ENCODE measurements at regions not wholly inside any gene's neighbourhood (a gene's known extent, or its start where the extent isn't known, plus 50 kb on each side); places are given as distances from the start of the nearest gene placed in this dataset.

DNA sequence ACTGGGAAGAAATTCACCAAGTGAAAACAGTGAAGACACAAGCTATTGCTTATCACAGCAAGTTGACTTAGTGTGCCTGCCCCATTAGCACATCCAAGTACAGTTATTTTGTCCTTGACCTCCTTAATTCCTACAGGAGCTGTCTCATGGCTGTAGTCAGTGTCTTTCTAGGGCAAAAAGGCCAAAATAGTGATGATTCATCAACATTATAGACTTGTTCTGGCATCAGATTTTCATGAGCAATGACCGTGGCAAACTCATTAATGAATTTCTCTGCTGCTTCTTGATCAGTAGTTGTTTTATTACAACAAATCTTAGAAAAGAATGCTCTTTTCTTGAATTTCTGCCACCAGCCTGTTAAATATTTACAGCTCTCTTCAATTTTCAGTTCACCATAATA is 1169.3 kb upstream of the DDX18 start:
- H3K4me3 ChIP-seq (ENCODE audit: low read depth, low read length): no peak overlapping the region
- no peak for DNase-seq (ENCODE audit: low read depth)
- TF ChIP-seq, protein P1, sequence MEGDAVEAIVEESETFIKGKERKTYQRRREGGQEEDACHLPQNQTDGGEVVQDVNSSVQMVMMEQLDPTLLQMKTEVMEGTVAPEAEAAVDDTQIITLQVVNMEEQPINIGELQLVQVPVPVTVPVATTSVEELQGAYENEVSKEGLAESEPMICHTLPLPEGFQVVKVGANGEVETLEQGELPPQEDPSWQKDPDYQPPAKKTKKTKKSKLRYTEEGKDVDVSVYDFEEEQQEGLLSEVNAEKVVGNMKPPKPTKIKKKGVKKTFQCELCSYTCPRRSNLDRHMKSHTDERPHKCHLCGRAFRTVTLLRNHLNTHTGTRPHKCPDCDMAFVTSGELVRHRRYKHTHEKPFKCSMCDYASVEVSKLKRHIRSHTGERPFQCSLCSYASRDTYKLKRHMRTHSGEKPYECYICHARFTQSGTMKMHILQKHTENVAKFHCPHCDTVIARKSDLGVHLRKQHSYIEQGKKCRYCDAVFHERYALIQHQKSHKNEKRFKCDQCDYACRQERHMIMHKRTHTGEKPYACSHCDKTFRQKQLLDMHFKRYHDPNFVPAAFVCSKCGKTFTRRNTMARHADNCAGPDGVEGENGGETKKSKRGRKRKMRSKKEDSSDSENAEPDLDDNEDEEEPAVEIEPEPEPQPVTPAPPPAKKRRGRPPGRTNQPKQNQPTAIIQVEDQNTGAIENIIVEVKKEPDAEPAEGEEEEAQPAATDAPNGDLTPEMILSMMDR (IDR thresholded peaks at IDR 0.05; ENCODE audit: insufficient read depth, low read length): no peak

DNA sequence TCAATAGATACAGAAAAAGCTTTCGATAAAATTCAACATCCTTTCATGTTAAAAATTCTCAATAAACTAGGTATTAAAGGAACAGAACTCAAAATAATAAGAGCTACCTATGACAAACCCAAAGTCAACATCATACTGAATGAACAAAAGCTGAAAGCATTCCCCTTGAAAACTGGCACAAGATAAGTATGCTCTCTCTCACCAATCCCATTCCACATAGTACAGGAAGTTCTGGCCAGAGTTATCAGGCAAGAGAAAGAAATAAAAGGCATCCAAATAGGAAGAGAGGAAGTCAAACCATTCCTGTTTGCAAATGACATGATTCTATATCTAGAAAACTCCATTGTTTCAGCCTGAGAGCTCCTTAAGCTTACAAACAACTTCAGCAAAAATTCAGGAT is 1145.8 kb upstream of the DDX18 start:
- no peak overlapping the region for H3K4me3 ChIP-seq (ENCODE audit: low read depth, low read length)
- DNase-seq (ENCODE audit: low read depth): no peak
- TF ChIP-seq, protein P1 (IDR thresholded peaks at IDR 0.05; ENCODE audit: insufficient read depth, low read length): no peak

DNA sequence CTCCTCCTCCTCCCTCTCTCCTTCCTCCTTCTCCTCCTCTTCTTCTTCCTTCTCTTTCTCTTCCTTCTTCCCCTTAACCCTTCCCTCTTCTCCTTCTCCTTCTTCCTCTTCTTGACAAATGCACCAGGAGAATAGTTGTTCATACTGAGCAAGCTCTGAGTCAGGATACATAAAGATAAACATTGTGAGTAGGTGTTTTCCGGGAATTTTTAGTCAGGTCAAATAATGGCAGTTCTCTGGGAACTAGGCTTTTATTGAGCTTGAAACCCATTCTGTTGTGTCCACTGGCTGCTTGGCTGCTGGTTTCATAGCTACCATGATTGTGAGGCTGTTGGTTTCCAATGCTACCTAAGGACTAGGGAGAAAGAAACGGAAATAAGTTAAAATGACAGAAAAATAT is 1144.7 kb upstream of the DDX18 start:
- DNase-seq (ENCODE audit: low read depth): no peak
- TF ChIP-seq, protein P1 (IDR thresholded peaks at IDR 0.05; ENCODE audit: insufficient read depth, low read length): no peak
- no peak overlapping the region for H3K4me3 ChIP-seq (ENCODE audit: low read depth, low read length)

DNA sequence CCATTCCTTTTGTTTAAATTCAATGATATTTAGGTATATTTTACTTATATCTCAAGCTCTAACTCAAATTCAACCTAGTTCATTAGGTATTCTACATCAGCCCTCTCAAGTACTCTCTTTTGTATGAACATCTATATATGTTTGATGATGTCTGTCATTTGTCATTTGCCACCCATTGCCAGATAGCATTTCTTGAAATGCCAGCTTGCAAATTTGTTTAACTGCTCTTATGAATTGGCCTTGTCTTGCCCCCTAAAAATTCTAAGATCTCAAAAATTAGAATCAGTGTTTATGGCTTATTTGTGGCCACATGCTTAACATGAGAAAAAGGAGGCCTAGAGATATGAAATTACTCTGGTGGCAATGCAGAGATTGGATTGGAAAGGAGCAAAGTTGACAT is 1140.3 kb upstream of the DDX18 start:
- H3K4me3 ChIP-seq (ENCODE audit: low read depth, low read length): no peak overlapping the region
- DNase-seq (ENCODE audit: low read depth): no peak
- TF ChIP-seq, protein P1 (IDR thresholded peaks at IDR 0.05; ENCODE audit: insufficient read depth, low read length): no peak

DNA sequence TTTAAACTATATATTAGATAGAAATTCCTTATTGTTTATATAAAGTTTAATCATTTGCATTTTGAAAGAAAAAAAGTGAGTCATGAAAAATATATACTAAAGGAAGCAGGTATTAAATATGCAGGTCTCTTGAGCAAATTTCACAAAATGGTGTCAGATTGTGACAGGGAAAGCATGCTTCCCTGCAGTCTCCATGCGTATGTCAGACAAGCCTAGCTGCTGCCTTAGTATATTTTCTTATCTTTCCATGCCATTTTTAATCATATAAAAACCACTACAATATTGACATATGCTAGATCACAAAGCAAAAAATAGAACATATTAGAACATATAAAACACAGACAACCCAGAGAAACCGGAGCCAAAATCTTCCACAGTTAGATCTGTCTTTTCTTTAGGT is 1137.7 kb upstream of the DDX18 start:
- DNase-seq (ENCODE audit: low read depth): no peak
- H3K4me3 ChIP-seq (ENCODE audit: low read depth, low read length): no peak overlapping the region
- TF ChIP-seq, protein P1 (IDR thresholded peaks at IDR 0.05; ENCODE audit: insufficient read depth, low read length): no peak

DNA sequence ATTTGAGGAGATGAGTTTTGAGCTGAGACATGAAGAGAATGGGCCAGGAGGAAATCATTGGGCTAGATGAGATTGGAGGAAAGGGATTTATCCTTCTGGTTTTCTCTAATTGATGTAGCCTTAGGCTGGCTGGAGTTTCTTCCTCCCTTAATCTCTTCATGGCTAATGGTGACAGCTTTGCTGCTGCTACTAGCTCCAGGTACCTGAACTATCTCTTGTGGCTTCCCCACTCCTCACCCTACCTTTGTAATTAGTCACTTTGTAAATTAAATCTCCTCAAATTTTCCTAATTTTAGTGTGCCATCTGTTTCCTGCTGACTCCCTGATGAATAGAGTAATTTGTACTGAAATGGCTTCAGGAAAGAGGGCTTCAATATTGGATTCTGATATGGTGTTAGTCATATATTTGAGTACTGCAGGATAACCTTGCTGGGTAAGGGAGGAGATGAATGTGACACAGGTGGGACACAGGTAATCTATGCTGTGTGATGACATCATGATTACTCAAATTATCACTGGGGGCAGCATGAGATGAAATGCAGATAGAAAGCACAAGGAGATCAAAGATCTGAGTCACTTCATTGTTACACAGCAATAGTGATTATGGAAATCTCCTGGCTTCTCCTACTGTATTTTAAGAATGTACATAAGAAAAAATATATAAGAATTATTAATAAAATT is 1134.1 kb upstream of the DDX18 start:
- H3K4me3 ChIP-seq (ENCODE audit: low read depth, low read length): no peak overlapping the region
- no peak for DNase-seq (ENCODE audit: low read depth)
- TF ChIP-seq, protein P1 (IDR thresholded peaks at IDR 0.05; ENCODE audit: insufficient read depth, low read length): no peak

DNA sequence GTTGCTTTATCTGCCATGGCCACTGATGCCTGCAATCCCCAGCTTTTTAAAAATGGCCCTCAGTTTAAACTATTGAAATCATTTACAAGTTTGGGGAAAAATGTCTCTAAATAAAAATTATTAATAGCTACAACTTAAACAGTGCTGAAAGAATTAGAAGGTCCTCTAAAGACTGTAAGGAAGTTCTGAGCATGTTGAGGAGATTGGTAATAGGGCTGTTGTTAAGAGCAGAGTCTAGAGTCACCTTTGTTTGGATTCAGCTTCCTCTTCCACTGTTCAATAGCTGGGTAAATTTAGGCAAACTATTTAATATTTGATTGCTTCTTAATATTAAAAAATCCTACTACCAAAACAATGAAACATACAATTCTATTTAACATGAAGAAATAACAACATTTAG is 1127.1 kb upstream of the DDX18 start:
- no peak overlapping the region for H3K4me3 ChIP-seq (ENCODE audit: low read depth, low read length)
- no peak for DNase-seq (ENCODE audit: low read depth)
- TF ChIP-seq, protein P1 (IDR thresholded peaks at IDR 0.05; ENCODE audit: insufficient read depth, low read length): no peak
